IMR-90 (cell line): ENCODE measurements at regions not wholly inside any gene's neighbourhood (a gene's known extent, or its start where the extent isn't known, plus 50 kb on each side); places are given as distances from the start of the nearest gene placed in this dataset.

Experiments used
- ATAC-seq: fragments of 200-7000 bp; cut with Tn5 transposase; 2 replicates; pipeline ENCODE4 v1.9.1; 2020; ENCODE audit warnings: low read depth, mild to moderate bottlenecking, moderate library complexity
- BruUV-seq: library from RNA; stranded (reverse); fragments of 400-500 nt; replicated peaks from 2 replicates; lab custom pipeline; 2021; lab: Mats Ljungman, UMichigan
- CTCF ChIA-PET: fragments of 300-600 bp; formaldehyde crosslinking; extraction: SDS; loops from one replicate; lab custom pipeline; 2021; ENCODE audit warnings: antibody characterized with exemption; lab: Yijun Ruan, JAX
- POLR2A ChIA-PET: fragments of 300-600 bp; sonication (Branson Sonifier 250); formaldehyde crosslinking; loops from one replicate; lab custom pipeline; 2022; ENCODE audit warnings: antibody characterized with exemption; ENCODE audit not compliant: unreplicated experiment; lab: Charles Lee
- DNase-seq: peaks from one replicate; pipeline ENCODE4 v3.0.0; 2013
- H2AFZ ChIP-seq: replicated peaks from 2 replicates; pipeline ENCODE3; 2013; ENCODE audit warnings: low read length, mild to moderate bottlenecking; ENCODE audit not compliant: poor library complexity
- H2AK5ac ChIP-seq: 2 replicates; pipeline ENCODE4 v1.6.1; 2013; ENCODE audit warnings: low read depth, low read length, inconsistent platforms
- H2AK9ac ChIP-seq: replicated peaks from 2 replicates; pipeline ENCODE3; 2013; ENCODE audit warnings: mild to moderate bottlenecking, low read depth, low read length, moderate library complexity; ENCODE audit not compliant: poor library complexity
- H2BK120ac ChIP-seq: 2 replicates; pipeline ENCODE4 v1.6.1; 2013; ENCODE audit warnings: low read depth, low read length, inconsistent platforms
- H2BK15ac ChIP-seq: 3 replicates; pipeline ENCODE4 v1.6.1; 2013; ENCODE audit warnings: low read depth, low read length, inconsistent platforms
- H2BK20ac ChIP-seq: 2 replicates; pipeline ENCODE4 v1.6.1; 2013; ENCODE audit warnings: low read depth, mild to moderate bottlenecking, inconsistent platforms, low read length, moderate library complexity
- H2BK5ac ChIP-seq: 2 replicates; pipeline ENCODE4 v1.6.1; 2013; ENCODE audit warnings: mild to moderate bottlenecking, low read depth, low read length, inconsistent platforms; ENCODE audit not compliant: poor library complexity, severe bottlenecking
- H3K14ac ChIP-seq: replicated peaks from 2 replicates; pipeline ENCODE4 v1.6.1; 2013; ENCODE audit warnings: low read depth, low read length, inconsistent platforms
- H3K18ac ChIP-seq: 2 replicates; pipeline ENCODE4 v1.6.1; 2013; ENCODE audit warnings: low read depth, low read length, control low read depth
- H3K23ac ChIP-seq: 2 replicates; pipeline ENCODE4 v1.6.1; 2013; ENCODE audit warnings: low read depth, low read length, inconsistent platforms
- H3K27ac ChIP-seq: 2 replicates; pipeline ENCODE4 v1.5.1; 2013; ENCODE audit warnings: mild to moderate bottlenecking, control low read depth, low read length; ENCODE audit not compliant: insufficient read depth
- H3K27me3 ChIP-seq: 2 replicates; pipeline ENCODE4 v1.6.1; 2013; ENCODE audit warnings: low read length; ENCODE audit not compliant: control insufficient read depth, insufficient read depth
- H3K36me3 ChIP-seq: 2 replicates; pipeline ENCODE4 v1.6.1; 2013; ENCODE audit warnings: low read length, mixed read lengths; ENCODE audit not compliant: control insufficient read depth, insufficient read depth
- H3K4ac ChIP-seq: 2 replicates; pipeline ENCODE4 v1.6.1; 2013; ENCODE audit warnings: low read depth, low read length, inconsistent platforms
- H3K4me1 ChIP-seq: 2 replicates; pipeline ENCODE4 v1.6.1; 2013; ENCODE audit warnings: low read length, mixed read lengths; ENCODE audit not compliant: control insufficient read depth, insufficient read depth
- H3K4me2 ChIP-seq: 2 replicates; pipeline ENCODE4 v1.6.1; 2013; ENCODE audit warnings: low read depth, mild to moderate bottlenecking, control low read depth, low read length, moderate library complexity
- H3K4me3 ChIP-seq: 2 replicates; pipeline ENCODE4 v1.5.1; 2013; ENCODE audit warnings: low read depth, mild to moderate bottlenecking, control low read depth, low read length, moderate library complexity; ENCODE audit not compliant: insufficient read depth
- H3K56ac ChIP-seq: 2 replicates; pipeline ENCODE4 v1.6.1; 2013; ENCODE audit warnings: low read length, inconsistent platforms; ENCODE audit not compliant: insufficient read depth; ENCODE audit errors: extremely low read depth
- H3K79me1 ChIP-seq, 2 experiments: 2 replicates each; pipeline ENCODE4 v1.6.1; 2013; ENCODE audit warnings: low read length in 2 of 2, inconsistent platforms in 1 of 2, low read depth in 1 of 2
- H3K9ac ChIP-seq: 2 replicates; pipeline ENCODE4 v1.6.1; 2013; ENCODE audit warnings: low read depth, low read length, control low read depth
- H3K9me1 ChIP-seq: 2 replicates; pipeline ENCODE4 v1.6.1; 2013; ENCODE audit warnings: low read length, inconsistent platforms; ENCODE audit not compliant: insufficient read depth
- H3K9me3 ChIP-seq: 2 replicates; pipeline ENCODE4 v1.6.1; 2013; ENCODE audit warnings: low read length; ENCODE audit not compliant: control insufficient read depth, insufficient read depth
- H4K20me1 ChIP-seq: 2 replicates; pipeline ENCODE4 v1.6.1; 2013; ENCODE audit warnings: low read length, inconsistent platforms; ENCODE audit not compliant: insufficient read depth
- H4K5ac ChIP-seq: 2 replicates; pipeline ENCODE4 v1.6.1; 2013; ENCODE audit warnings: mild to moderate bottlenecking, low read depth, low read length, control low read depth
- H4K8ac ChIP-seq, 2 experiments: 2 replicates each; pipeline ENCODE4 v1.6.1; 2013; ENCODE audit warnings: low read depth in 2 of 2, low read length in 2 of 2, control low read depth in 1 of 2, inconsistent platforms in 1 of 2
- H4K91ac ChIP-seq: 2 replicates; pipeline ENCODE4 v1.6.1; 2013; ENCODE audit warnings: low read depth, low read length, inconsistent platforms; ENCODE audit not compliant: insufficient read depth
- BHLHE40 ChIP-seq: fragments of 150-350 bp; IDR thresholded peaks from 2 replicates; pipeline ENCODE4 v1.6.1; 2016; ENCODE audit warnings: mild to moderate bottlenecking, low read depth, low read length
- CEBPB ChIP-seq: IDR thresholded peaks from 2 replicates; pipeline ENCODE4 v1.6.1; 2012; ENCODE audit warnings: low read depth, low read length, improper control_type of control experiment
- RAD21 ChIP-seq: IDR thresholded peaks from 2 replicates; pipeline ENCODE4 v1.6.1; 2012; ENCODE audit warnings: low read length, improper control_type of control experiment
- SMC3 ChIP-seq: fragments of 150-350 bp; IDR thresholded peaks from 2 replicates; pipeline ENCODE4 v1.6.1; 2016; ENCODE audit warnings: low read depth, mild to moderate bottlenecking, antibody characterized with exemption, low read length, moderate library complexity
- WGBS, 2 experiments: methylation state at CpG; one replicate each; pipeline versions ENCODE4 v1.1.5 to v1.1.7; 2013; ENCODE audit warnings: missing lambda C conversion rate in 2 of 2; ENCODE audit not compliant: insufficient read length in 1 of 2; ENCODE audit errors: extremely low coverage in 2 of 2; 5-methylcytosine and 5-hydroxymethylcytosine counted together
- dilution Hi-C: fragments of 300-500 bp; cut with HindIII; formaldehyde crosslinking; loops from one replicate; pipeline ENCODE4 v1.14.3; 2018; ENCODE audit warnings: low sequenced_read_pairs; ENCODE audit not compliant: unreplicated experiment
- in situ Hi-C: fragments of 300-500 bp; cut with MboI; formaldehyde crosslinking; loops from 3 replicates; pipeline ENCODE4 v1.14.3; 2019; ENCODE audit warnings: low sequenced_read_pairs, inconsistent platforms, mixed read lengths
- intact Hi-C: fragments of 100-400 bp; cut with micrococcal nuclease; formaldehyde crosslinking; loops from 2 replicates; pipeline ENCODE4 v1.10.0; 2022
- TF ChIP-seq, protein P1 (sequence below): fragments of 150-350 bp; IDR thresholded peaks from 2 replicates; pipeline ENCODE4 v1.6.1; 2017; ENCODE audit warnings: mild to moderate bottlenecking, antibody characterized with exemption, low read length, low read depth

DNA sequence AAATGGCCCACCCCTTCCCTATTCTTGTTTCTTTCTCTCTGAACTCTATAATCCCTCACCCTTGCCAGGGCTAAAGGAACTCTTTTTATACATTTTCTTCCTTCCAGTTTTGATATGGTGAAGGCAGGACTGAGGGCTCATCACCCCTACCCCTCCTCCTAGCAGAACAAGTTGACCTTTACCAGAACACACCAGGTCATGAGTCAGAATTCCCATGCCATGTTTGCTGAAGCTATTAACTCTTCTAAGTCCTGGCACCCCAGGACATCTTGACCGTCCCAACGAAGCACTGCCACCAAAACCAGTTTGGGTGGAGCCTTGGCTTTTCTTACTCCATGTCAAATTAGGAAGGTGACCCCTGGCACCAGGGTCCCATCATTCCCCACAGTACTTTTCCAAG is 57.5 kb upstream of the DYNLT3 start:
- POLR2A ChIA-PET, result no interaction called here
- Histone ChIP-seq H2BK15ac (0 out of 3 replicates have a peak overlapping the region, but pooled peaks have one; percentile 56), H3K4me1 (no peaks in the 10 kb centered on the region), H2BK120ac (no peak overlapping the region), H4K5ac (no peak overlapping the region), H3K36me3 (no peaks in the 10 kb centered on the region), H4K91ac (no peak overlapping the region), H3K14ac (no peak overlapping the region), H3K27ac (no peak overlapping the region), H4K20me1 (no peaks in the 10 kb centered on the region), H3K56ac (no peak overlapping the region), H2BK5ac (no peak overlapping the region), H3K4me3 (no peak overlapping the region), H3K9me1 (no peaks in the 10 kb centered on the region), H3K79me1 (no peaks in the 10 kb centered on the region), H3K4ac (no peak overlapping the region), H3K18ac (no peak overlapping the region), H3K9ac (no peak overlapping the region), H2AFZ (peak overlapping the region; percentile 18), H3K4me2 (no peak overlapping the region), H3K23ac (no peak overlapping the region), H4K8ac (no peak overlapping the region), H2BK20ac (no peak overlapping the region; the same call in 1 of the 2 replicates), H2AK5ac (no peak overlapping the region; the same call in 1 of the 2 replicates), H2AK9ac (no peak overlapping the region), H3K27me3 (no peaks in the 10 kb centered on the region), H3K9me3 (no peaks in the 10 kb centered on the region)
- no TSS peak for BruUV-seq
- in situ Hi-C loops, result no loop called here
- DNase-seq, result no peak
- dilution Hi-C loops, result no loop called here
- no CpG with 5 or more reads among the region's 2 CpGs for WGBS, 2 experiments
- CTCF ChIA-PET, result no interaction called here
- no peak for ATAC-seq
- no peak for TF ChIP-seq SMC3
- no peak for TF ChIP-seq BHLHE40
- TF ChIP-seq, protein P1, sequence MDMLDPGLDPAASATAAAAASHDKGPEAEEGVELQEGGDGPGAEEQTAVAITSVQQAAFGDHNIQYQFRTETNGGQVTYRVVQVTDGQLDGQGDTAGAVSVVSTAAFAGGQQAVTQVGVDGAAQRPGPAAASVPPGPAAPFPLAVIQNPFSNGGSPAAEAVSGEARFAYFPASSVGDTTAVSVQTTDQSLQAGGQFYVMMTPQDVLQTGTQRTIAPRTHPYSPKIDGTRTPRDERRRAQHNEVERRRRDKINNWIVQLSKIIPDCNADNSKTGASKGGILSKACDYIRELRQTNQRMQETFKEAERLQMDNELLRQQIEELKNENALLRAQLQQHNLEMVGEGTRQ, result no peak
- TF ChIP-seq CEBPB, result no peak
- no peak for TF ChIP-seq RAD21
- intact Hi-C loops, result loop anchor here (1.0 kb wide), 1 partner anchor 160 kb away; no protein-coding TSS in a partner anchor
